Adrenal gland (tissue), 5 donors: ENCODE measurements at regions not wholly inside any gene's neighbourhood (a gene's known extent, or its start where the extent isn't known, plus 50 kb on each side); places are given as distances from the start of the nearest gene placed in this dataset.

Experiments used
- CTCF ChIP-seq, 6 experiments: fragments of 450-650 bp in 4 of 6; fragments of 200-600 bp in 2 of 6; sonication (generic) in 1 of 6; IDR thresholded peaks; 1 replicate in 5 of 6; 2 replicates in 1 of 6; pipeline versions ENCODE4 v1.5.1 to v1.8.0; 2016 to 2021; ENCODE audit warnings: antibody characterized with exemption in 6 of 6, mild to moderate bottlenecking in 2 of 6, moderate library complexity in 1 of 6
- POLR2A ChIP-seq, 2 donors: fragments of 450-650 bp; IDR thresholded peaks; one replicate each; pipeline ENCODE4 v1.6.1; 2017; ENCODE audit warnings: antibody characterized with exemption in 2 of 2, mild to moderate bottlenecking in 2 of 2, moderate library complexity in 1 of 2
- donor health status: DM: no; HTN: no; CAD: no.

GRCh38 chr9:28435456-28435855 is 862.2 kb upstream of the C9orf72 start:
- TF ChIP-seq CTCF (IDR thresholded peaks at IDR 0.05): no peak
- no peak for TF ChIP-seq POLR2A (IDR thresholded peaks at IDR 0.05)
